NOMO-1 treated with DMSO at 0.1 percent for 48 hours (cell line): ENCODE measurements at regions not wholly inside any gene's neighbourhood (a gene's known extent, or its start where the extent isn't known, plus 50 kb on each side); places are given as distances from the start of the nearest gene placed in this dataset.
"Not testable (repeated sequence)": the region's sequence is repeated elsewhere in the genome, so short reads cannot be mapped to it uniquely, and the experiment has no call there.

ENCODE experiments used
- DNase-seq: peaks from one replicate; lab custom pipeline; 2025; ENCODE audit not compliant: unreplicated experiment; lab: John Stamatoyannopoulos, UW

DNA sequence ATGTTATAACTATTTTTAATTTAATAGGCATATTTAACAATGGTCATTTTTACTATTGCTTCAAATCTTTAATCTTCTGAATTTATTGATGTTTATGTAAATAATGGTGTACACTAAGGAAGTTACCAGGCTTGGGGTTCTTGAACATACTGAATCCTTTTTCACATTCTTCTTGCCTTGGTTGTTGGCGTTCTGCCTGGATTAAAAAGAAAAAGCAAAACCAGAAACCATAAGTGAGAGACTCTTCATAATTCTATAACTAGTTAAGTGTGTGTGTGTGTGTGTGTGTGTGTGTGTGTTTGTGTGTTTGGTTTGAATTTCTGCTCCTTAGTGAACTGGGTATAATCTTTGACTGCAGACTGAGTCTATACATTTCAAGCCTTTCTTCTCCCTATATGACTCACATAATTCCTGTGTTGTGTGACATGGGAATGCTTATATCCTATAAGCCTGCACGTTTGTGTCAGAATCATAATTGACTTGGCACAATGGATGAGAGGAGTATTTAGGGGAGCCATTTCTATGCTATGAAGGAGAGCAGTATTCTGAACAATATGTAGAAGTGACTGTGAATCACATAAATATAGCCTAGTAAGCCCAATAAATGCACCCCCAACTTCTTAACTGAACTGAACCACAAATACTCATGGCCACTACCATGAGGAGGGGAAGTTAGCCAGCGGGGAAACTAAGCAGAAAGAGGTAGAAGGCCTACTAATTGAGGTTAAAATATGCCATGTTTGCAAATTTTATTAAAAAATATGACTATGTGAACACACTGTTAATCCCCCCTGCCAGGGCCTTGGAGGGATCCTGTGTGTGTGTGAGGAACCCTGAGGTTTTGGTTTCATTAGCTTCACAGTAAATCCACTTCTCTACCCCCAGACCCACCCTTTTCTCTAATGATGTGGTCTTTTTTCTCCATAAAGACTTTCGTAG lies 425.5 kb downstream of the BCKDHB start:
- no peak for DNase-seq

DNA sequence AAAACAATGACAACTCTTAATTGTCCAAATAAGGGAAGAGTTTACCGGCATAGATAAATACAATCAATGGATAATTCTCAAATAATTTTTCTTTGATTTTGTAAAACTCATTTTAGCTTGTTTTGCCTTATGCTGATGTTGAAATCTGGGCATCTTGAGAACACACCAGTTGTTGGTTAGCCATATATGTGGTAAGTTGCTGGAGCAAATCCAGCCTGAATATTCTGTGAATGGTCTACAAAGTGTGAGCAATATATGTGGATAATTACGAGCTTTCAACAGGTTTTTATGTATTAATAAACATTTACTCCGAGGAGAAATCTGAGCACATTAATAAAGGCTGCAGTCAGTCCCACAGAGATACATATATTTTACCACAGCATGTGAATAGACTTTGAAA lies 423.6 kb downstream of the BCKDHB start:
- no peak for DNase-seq

DNA sequence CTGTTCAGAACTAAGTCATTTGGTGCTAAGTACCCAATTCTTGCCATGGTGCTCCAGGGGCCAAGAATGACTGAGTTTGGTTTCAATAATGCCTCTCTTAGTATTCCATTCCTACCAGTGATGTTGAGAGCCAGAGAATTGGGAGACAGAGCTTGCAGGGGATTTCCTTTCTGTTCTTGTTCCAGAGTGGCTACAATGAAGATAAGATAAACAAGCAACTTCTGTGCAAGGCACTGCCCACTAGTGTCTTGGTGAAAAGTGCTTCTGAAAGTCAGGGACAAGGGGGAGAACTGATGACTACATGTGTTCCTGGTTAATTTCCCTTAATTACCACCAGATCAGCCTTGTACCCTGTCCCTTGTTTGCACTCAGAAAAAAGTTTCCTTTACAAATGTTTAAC lies 421.6 kb downstream of the BCKDHB start:
- no peak for DNase-seq

DNA sequence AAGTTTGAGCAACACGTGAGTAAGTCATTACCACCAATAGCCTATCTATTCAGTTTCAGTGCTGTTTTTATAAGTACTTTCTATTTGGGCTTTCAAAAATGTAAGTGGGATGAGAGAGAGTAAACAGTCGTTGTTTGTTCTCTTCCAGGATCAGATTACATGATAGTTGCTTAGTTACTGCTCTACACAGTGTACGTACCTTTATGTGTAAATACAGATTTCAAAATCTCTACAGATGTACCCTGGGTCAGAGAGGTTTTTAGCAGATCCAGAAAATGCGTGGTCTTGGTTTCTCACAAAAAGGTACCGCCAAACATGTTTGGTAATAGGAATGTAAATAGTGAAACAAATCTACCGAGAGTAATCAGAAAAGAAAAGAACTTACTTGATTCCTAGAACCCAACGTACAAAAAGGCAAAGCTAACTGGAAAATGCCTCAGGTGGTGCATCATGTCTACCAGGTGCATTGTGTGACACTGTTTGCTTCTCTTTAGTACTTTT lies 421.1 kb downstream of the BCKDHB start:
- no peak for DNase-seq

DNA sequence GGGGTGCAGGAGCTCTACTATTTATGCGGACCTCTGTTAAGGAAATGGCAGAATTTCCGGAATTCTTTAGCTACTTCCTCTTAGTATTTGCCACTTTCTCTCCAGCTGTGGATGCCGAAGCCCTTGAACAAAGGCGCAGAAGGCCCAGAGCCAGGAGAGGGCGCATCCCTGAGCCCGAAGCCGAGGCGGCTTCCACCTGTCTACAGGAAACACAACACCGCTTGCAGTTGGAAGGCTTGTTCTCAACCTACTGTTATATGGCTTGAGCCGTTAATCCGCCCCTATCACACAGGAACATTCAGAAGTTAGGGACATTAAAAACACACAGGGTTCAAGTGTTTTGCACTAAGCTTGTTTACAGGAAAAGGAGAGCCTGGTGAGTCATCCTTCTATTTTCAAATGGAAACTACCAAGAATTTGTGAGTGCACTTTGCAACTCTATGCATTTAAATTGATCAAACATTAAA lies 417.1 kb downstream of the BCKDHB start:
- no peak for DNase-seq

DNA sequence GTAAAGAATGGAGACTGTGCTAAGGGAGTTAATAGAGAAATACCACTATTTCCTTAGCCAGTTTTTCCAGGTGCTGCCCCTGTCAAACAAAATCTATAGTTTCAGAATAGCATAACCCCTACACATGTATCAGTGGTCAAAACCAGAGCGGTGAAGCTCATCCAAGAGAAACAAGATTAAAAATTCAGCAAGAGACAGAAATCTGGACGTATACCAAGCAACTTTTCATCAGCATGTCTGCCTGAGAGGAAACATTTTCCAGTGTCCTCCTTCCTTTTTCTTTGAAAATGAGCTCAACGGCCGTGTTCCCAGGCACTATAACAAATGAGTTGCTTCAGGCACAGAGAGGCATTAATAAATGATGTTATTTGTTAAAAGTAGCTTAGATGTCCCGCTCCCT lies 416.5 kb downstream of the BCKDHB start:
- DNase-seq, result no peak

DNA sequence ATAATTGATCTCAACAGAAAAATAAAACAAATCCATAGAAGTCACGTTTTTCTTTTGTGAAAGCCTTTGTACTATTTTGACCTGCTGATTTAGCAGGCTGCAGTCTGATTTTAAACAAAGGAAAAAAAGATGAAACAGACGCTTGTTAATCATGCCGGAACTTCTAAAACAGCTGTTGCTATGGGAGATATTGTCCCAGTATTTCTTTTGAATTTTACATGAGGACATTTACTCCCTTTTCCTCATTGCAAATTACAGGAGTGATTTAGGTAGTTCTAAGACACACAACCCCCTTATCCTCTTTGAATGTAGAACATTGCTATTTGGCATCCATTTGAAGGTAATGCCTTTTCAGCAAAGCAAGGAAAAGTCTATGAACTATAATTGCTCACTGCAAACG lies 416.1 kb downstream of the BCKDHB start:
- no peak for DNase-seq

DNA sequence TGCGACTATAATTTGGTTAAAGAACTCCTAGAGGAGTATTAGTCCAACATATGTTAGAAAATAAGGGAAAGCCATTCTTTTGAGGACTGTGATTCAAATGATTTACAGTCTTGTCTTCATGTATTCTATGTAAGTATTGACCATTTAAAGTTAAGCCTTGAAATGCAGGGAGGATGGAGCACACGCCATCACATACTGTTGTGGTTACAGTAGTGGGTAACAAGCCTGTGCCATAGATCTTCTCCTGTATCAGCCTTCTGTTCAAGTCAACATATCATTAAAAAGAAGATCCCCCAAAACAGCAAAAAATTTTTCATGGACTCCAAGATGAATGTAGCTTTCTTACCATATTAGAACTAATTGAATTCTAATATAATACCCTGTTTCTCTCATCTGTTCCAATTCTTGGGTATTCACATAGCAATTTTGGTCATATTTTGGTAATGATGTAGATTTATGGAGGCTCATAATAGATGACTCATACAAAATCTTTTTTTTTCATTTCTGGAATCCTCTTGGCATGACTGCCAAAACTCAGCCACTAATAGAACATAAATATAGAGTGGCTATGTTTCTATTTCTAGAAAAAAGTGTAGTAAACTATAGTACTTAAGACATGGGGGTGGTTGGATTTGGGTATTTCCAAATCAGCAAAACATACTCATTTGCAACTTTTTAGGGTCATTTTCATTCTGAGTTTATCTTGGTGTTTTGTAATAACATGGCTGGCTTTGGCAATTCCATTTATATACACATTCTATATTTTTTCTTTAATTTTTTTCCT lies 413.5 kb downstream of the BCKDHB start:
- no peak for DNase-seq

DNA sequence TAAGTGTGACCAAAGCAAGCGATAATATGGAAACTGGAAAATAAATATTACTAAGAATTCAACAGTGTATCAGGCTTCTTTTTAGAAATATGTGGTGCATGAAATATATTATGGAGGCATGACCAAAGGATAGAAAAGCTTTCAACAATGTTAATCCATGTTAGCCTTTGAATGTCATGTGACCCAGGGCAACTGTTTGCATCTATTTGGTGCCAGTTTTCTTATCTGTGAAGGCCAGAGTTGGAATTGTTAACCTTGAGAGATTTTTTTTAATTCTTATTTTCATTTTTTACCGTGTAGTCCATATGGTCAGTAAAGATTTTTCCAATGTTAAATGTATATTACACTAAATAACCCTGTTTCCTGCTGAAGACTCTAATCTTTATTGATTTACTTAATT lies 411.1 kb downstream of the BCKDHB start:
- DNase-seq, result no peak

DNA sequence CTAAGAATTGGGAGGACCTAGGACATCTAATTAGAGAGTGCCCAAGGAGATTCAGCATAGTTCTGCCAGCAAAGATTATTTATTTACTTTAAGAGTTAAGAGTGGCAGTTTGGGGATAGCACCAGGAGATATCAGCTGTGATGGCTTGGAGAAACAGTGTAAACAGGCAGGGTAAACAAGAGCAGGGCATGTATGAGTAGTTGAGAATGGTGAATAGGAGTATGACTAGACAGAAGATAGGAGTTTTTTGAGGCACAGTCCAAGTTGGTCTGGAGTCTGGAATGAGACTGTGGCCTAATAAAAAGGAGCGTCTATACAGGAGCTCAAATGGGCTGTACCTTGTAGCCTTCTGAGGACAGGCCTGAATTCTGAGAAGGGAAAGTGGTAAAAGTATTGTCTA lies 404.1 kb downstream of the BCKDHB start:
- not testable (repeated sequence) for DNase-seq

DNA sequence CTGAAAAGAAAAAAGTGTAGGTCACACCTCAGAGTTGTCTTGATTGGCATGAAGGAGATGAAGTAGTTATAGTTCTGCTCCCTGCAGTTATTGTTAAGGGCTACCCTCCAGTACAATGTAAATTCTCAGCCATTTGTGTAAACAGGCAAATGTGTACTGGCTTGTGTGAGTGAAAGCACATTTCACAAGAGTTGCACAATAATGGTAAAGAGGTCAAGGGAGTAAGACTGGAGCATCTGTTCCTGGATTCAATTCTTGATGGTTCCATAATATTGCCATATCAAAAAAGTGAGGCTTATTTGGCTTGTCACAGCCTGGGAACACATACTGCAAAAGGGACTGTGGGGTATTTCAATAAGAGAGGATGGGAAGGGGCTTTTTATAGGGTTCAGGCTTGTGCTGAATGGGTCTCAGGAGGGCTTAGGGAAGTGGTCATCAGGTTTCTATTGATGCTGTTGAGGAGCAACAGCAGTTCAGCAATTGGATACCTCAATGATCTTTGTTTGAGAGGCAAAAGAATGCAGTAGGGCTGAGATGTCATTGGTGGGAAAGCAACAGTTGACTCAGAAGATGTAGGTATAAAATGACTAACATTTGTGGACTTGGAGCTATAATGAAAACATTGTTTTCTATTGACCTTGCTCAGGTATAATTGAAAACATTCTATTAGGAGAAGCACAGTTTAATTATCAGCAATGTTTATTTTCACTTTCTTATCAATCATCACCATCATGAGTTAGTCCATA lies 402.6 kb downstream of the BCKDHB start:
- no peak for DNase-seq

DNA sequence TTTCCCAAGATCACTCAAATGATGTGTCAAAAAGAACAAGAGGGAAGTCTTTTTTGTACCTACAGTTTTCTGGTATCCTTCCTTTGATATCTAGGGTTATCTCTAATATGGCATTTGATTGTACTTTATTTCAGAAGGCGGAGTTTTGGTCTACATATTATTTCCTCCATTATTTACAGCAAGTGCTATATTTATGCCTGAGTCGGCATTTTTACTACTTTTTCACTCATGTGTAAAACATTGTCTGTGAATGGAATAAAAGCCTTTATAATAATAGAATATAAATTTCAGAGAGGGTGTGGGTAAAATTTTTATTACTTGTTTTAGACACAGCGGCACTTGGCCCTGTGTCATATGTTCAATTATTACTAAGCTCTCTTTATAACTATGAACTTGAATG lies 398.4 kb downstream of the BCKDHB start:
- DNase-seq, result no peak

DNA sequence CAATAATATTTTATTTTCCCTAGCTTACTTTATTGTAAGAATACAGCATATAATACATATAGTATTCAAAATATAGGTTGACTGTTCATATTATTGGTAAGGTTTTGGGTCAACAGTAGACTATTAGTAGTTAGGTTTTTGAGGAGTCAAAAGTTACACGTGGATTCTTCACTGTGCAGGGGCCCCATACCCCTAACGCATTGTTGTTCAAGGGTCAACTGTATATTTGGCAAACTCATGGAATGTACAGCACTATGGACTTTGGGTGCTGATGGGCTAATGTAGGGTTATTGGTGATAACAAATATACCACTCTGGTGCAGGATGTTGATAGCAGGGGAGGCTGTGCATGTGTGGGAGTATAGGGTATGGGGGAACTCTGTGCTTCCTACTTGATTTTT lies 397.2 kb downstream of the BCKDHB start:
- no peak for DNase-seq

DNA sequence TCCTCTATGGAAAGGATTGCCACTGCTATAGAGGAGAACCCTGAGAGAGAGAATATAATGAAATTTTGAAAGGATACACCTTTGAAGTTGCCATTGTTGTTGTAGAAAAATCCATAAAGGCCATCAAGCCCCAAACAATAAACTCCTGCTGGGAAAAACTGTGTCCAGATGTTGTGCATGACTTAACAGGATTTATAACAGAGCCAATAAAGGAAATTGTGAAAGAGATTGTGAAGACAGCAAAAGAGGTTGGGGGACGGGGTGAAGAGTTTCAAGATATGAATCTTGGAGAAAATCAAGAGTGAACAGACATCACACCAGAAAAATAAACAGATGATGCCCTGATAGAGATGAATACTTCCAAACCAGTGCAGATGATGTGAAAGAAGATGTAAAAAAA lies 396.4 kb downstream of the BCKDHB start:
- DNase-seq, result no peak

DNA sequence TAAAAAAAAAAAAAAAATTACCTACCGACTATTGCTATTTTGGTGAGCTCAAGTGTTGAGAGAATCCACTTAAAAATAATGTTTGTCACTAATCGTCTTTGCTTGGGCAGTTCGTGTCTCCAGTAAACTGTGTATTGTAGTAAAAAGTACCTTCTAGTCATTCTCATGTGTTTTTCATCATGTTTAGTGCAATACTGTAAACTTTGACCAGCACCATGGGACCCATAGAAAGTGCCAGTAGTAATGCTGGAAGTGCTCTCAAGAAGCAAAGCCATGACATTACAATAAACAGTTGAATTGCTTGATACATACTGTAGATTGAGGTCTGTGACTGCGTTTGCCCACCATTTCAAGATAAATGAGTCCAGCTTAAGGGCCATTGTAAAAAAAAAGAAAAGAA lies 395.2 kb downstream of the BCKDHB start:
- no peak for DNase-seq

DNA sequence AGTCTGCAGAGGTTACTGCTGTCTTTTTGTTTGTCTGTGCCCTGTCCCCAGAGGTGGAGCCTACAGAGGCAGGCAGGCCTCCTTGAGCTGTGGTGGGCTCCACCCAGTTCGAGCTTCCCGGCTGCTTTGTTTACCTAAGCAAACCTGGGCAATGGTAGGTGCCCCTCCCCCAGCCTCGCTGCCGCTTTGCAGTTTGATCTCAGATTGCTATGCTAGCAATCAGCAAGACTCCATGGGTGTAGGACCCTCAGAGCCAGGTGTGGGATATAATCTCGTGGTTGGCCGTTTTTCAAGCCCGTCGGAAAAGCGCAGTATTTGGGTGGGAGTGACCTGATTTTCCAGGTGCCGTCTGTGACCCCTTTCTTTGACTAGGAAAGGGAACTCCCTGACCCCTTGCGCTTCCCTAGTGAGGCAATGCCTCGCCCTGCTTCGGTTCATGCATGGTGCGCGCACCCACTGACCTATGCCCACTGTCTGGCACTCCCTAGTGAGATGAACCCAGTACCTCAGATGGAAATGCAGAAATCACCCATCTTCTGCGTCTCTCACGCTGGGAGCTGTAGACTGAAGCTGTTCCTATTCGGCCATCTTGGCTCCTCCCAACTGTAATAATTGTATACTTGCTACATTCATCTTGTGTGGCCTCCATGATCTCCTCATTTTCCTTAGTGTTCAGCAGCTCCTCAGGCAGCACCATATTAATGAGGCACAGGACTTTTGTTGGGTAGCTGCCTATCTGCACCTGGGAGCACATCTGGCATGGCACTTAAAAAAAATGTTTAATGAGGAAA lies 391.4 kb downstream of the BCKDHB start:
- DNase-seq, result not testable (repeated sequence)

DNA sequence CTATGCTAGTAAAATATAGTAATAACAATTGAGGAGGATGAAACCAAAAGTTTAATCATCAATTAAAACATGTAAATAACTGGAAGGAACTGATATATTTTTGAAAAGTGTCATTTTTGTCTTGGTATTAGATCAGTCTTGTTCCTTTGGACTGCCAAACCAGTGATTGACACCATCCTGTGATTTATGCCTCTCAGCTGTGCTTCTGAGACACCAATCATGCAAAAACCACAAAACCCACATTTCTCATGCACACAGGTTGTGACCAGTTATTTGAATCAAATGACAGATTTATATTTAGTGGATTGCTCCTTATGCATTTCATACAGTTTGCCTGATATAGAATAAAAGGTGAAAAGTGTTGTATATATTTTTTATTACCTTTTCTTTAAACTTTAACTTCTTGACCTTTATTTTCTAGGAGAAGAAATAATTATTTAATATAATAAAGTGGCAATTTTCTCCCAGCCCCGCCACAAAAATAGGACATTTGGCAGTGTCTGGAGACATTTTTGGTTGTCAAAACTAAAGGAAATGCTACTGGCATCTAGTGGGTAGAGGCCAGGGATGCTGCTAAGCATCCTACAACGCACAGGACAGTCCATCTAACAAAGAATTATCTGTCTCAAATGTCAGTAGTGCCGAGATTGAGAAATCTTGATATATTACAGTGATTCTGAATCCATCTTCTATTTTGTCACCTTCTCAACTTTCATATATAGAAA lies 383.6 kb downstream of the BCKDHB start:
- DNase-seq, result no peak

DNA sequence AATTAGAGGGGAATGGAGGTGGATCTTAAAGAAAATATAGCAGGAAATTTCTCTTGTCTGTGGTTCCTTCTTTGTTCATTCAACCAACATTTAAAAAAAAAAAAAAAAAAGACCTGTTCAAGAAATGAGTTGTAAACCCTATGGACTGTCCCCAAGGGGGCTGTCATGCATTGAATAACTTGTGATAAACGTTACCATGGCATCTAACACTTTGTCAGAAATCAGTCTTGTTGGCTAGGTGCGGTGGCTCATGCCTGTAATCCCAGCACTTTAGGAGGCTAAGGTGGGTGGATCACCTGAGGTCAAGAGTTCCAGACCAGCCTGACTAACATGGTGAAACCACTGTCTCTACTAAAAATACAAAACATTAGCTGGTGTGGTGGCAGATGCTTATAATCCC lies 381.7 kb downstream of the BCKDHB start:
- no peak for DNase-seq

DNA sequence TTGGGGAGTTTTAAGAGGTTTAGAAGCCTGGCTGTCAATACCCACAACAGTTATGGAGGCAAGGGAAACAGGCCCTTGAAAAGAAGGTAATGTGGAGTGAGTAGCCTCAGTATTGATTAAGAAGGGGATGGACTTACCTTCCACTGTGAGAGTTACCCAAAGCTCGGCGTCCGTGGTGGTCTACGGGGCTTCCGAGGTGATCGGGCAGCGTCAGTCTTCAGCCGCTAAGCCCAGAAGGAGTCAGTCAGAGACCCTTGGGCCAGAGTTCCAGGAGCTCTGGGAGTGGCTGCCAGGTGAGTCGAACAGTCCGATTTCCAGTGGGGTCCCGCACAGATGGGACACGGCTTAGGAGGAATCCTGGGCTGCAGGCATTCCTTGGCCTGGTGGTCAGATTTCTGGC lies 379.0 kb downstream of the BCKDHB start:
- DNase-seq, result not testable (repeated sequence)

DNA sequence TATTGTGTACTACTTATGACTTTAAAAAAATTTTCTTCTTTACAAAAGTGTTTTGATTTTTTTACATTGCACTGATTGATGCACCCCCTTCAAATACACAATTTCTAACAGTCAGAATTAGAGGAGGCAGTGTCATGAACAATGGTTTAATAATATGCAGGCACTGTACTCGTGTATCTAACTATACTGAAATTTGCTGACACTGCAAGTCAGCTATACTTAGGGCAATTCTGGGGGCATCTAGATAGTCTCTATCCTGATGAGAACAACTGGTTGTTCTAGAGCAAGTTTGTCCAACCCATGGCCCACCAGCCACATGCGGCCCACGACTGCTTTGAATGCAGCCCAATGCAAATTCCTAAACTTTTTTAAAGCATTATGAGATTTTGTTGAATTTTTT lies 375.6 kb downstream of the BCKDHB start:
- no peak for DNase-seq
